ENCODE measurements at regions not wholly inside any gene's neighbourhood (a gene's known extent, or its start where the extent isn't known, plus 50 kb on each side); places are given as distances from the start of the nearest gene placed in this dataset.

GRCh38 chr2:129619471-129619870 lies 360.0 kb upstream of the RAB6C start:
- no peaks in the 10 kb centered on the region for H3K4me1 Mint-ChIP-seq
- no peaks in the 10 kb centered on the region for H3K27me3 Mint-ChIP-seq
- no peak overlapping the region for H3K4me3 Mint-ChIP-seq
- H3K36me3 Mint-ChIP-seq: no peaks in the 10 kb centered on the region
- H3K9me3 Mint-ChIP-seq: no peaks in the 10 kb centered on the region
- H3K27ac Mint-ChIP-seq: no peak overlapping the region

- H3K36me3 Mint-ChIP-seq: no peaks in the 10 kb centered on the region
- no peaks in the 10 kb centered on the region for H3K9me3 Mint-ChIP-seq
- no peak overlapping the region for H3K27ac Mint-ChIP-seq
- H3K4me3 Mint-ChIP-seq: no peak overlapping the region
- H3K4me1 Mint-ChIP-seq: no peaks in the 10 kb centered on the region
- H3K27me3 Mint-ChIP-seq: no peaks in the 10 kb centered on the region
Measured at GRCh38 chr2:129620411-129620810, 359.1 kb upstream of the RAB6C start.

- no peaks in the 10 kb centered on the region for H3K36me3 Mint-ChIP-seq
- H3K4me3 Mint-ChIP-seq: no peak overlapping the region
- H3K4me1 Mint-ChIP-seq: no peaks in the 10 kb centered on the region
- no peaks in the 10 kb centered on the region for H3K27me3 Mint-ChIP-seq
- no peaks in the 10 kb centered on the region for H3K9me3 Mint-ChIP-seq
- no peak overlapping the region for H3K27ac Mint-ChIP-seq
Measured at GRCh38 chr2:129623783-129624182, 355.7 kb upstream of the RAB6C start.

GRCh38 chr2:129627437-129627836 lies 352.0 kb upstream of the RAB6C start:
- Mint-ChIP-seq H3K4me3 (no peak overlapping the region), H3K4me1 (no peaks in the 10 kb centered on the region), H3K36me3 (no peaks in the 10 kb centered on the region), H3K27ac (no peak overlapping the region), H3K9me3 (peaks cover 4% of the 10 kb centered on the region), H3K27me3 (no peaks in the 10 kb centered on the region)

- H3K27ac Mint-ChIP-seq: no peak overlapping the region
- no peaks in the 10 kb centered on the region for H3K9me3 Mint-ChIP-seq
- H3K4me3 Mint-ChIP-seq: no peak overlapping the region
- H3K27me3 Mint-ChIP-seq: peaks cover 4% of the 10 kb centered on the region
- H3K36me3 Mint-ChIP-seq: peaks cover 2% of the 10 kb centered on the region
- H3K4me1 Mint-ChIP-seq: no peaks in the 10 kb centered on the region
Measured at GRCh38 chr2:129636692-129637091, 342.8 kb upstream of the RAB6C start.

GRCh38 chr2:129641371-129641770 lies 338.1 kb upstream of the RAB6C start:
- no peak overlapping the region for H3K4me3 Mint-ChIP-seq
- H3K27ac Mint-ChIP-seq: no peak overlapping the region
- H3K27me3 Mint-ChIP-seq: peaks cover 5% of the 10 kb centered on the region
- H3K4me1 Mint-ChIP-seq: no peaks in the 10 kb centered on the region
- H3K9me3 Mint-ChIP-seq: no peaks in the 10 kb centered on the region
- H3K36me3 Mint-ChIP-seq: peaks cover 2% of the 10 kb centered on the region

GRCh38 chr2:129642526-129643043 lies 336.9 kb upstream of the RAB6C start:
- no peak overlapping the region for H3K4me3 Mint-ChIP-seq
- no peaks in the 10 kb centered on the region for H3K4me1 Mint-ChIP-seq
- H3K9me3 Mint-ChIP-seq: no peaks in the 10 kb centered on the region
- peaks cover 5% of the 10 kb centered on the region for H3K27me3 Mint-ChIP-seq
- H3K36me3 Mint-ChIP-seq: peaks cover 2% of the 10 kb centered on the region
- H3K27ac Mint-ChIP-seq: no peak overlapping the region

GRCh38 chr2:129645335-129645734 lies 334.1 kb upstream of the RAB6C start:
- Mint-ChIP-seq H3K36me3 (no peaks in the 10 kb centered on the region), H3K9me3 (no peaks in the 10 kb centered on the region)

GRCh38 chr2:129646107-129646506 lies 333.4 kb upstream of the RAB6C start:
- H3K4me1 Mint-ChIP-seq: no peaks in the 10 kb centered on the region
- H3K27me3 Mint-ChIP-seq: peaks cover 3% of the 10 kb centered on the region
- no peaks in the 10 kb centered on the region for H3K36me3 Mint-ChIP-seq
- no peak overlapping the region for H3K4me3 Mint-ChIP-seq
- H3K9me3 Mint-ChIP-seq: no peaks in the 10 kb centered on the region
- no peak overlapping the region for H3K27ac Mint-ChIP-seq

More at GRCh38 chr2:129645335-129645734, 334.1 kb upstream of the RAB6C start:
- Mint-ChIP-seq H3K4me3 (no peak overlapping the region), H3K27me3 (peaks cover 3% of the 10 kb centered on the region), H3K27ac (no peak overlapping the region), H3K4me1 (no peaks in the 10 kb centered on the region)

GRCh38 chr2:129653246-129653645 lies 326.2 kb upstream of the RAB6C start:
- Mint-ChIP-seq H3K4me1 (no peaks in the 10 kb centered on the region), H3K4me3 (no peak overlapping the region)

GRCh38 chr2:129654331-129654730 lies 325.1 kb upstream of the RAB6C start:
- H3K4me1 Mint-ChIP-seq: no peaks in the 10 kb centered on the region
- H3K27ac Mint-ChIP-seq: no peak overlapping the region
- H3K36me3 Mint-ChIP-seq: no peaks in the 10 kb centered on the region
- no peak overlapping the region for H3K4me3 Mint-ChIP-seq
- H3K27me3 Mint-ChIP-seq: no peaks in the 10 kb centered on the region
- peaks cover 2% of the 10 kb centered on the region for H3K9me3 Mint-ChIP-seq

More at GRCh38 chr2:129653246-129653645, 326.2 kb upstream of the RAB6C start:
- no peaks in the 10 kb centered on the region for H3K9me3 Mint-ChIP-seq
- H3K36me3 Mint-ChIP-seq: no peaks in the 10 kb centered on the region
- H3K27ac Mint-ChIP-seq: no peak overlapping the region
- no peaks in the 10 kb centered on the region for H3K27me3 Mint-ChIP-seq

- Mint-ChIP-seq H3K36me3 (no peaks in the 10 kb centered on the region), H3K9me3 (peaks cover 6% of the 10 kb centered on the region), H3K27me3 (peaks cover 1% of the 10 kb centered on the region), H3K27ac (no peak overlapping the region), H3K4me3 (no peak overlapping the region), H3K4me1 (no peaks in the 10 kb centered on the region)
Measured at GRCh38 chr2:129656081-129656598, 323.3 kb upstream of the RAB6C start.

GRCh38 chr2:129658430-129658829 lies 321.0 kb upstream of the RAB6C start:
- Mint-ChIP-seq H3K9me3 (peaks cover 6% of the 10 kb centered on the region), H3K36me3 (no peaks in the 10 kb centered on the region), H3K4me1 (no peaks in the 10 kb centered on the region), H3K27me3 (peaks cover 6% of the 10 kb centered on the region), H3K4me3 (no peak overlapping the region), H3K27ac (no peak overlapping the region)

- Mint-ChIP-seq H3K27me3 (peaks cover 7% of the 10 kb centered on the region), H3K4me3 (no peak overlapping the region), H3K9me3 (peaks cover 6% of the 10 kb centered on the region), H3K4me1 (no peaks in the 10 kb centered on the region), H3K27ac (no peak overlapping the region), H3K36me3 (no peaks in the 10 kb centered on the region)
Measured at GRCh38 chr2:129661935-129662334, 317.5 kb upstream of the RAB6C start.

GRCh38 chr2:129667577-129667976 lies 311.9 kb upstream of the RAB6C start:
- H3K36me3 Mint-ChIP-seq: no peaks in the 10 kb centered on the region
- H3K27me3 Mint-ChIP-seq: peaks cover 1% of the 10 kb centered on the region
- no peaks in the 10 kb centered on the region for H3K4me1 Mint-ChIP-seq
- no peaks in the 10 kb centered on the region for H3K9me3 Mint-ChIP-seq
- no peak overlapping the region for H3K4me3 Mint-ChIP-seq
- no peak overlapping the region for H3K27ac Mint-ChIP-seq

GRCh38 chr2:129672521-129672920 lies 306.9 kb upstream of the RAB6C start:
- no peaks in the 10 kb centered on the region for H3K9me3 Mint-ChIP-seq
- no peaks in the 10 kb centered on the region for H3K27me3 Mint-ChIP-seq
- no peak overlapping the region for H3K27ac Mint-ChIP-seq
- no peaks in the 10 kb centered on the region for H3K36me3 Mint-ChIP-seq
- H3K4me3 Mint-ChIP-seq: no peak overlapping the region
- H3K4me1 Mint-ChIP-seq: no peaks in the 10 kb centered on the region

- Mint-ChIP-seq H3K9me3 (no peaks in the 10 kb centered on the region), H3K4me1 (no peaks in the 10 kb centered on the region), H3K27ac (no peak overlapping the region)
Measured at GRCh38 chr2:129673234-129673633, 306.2 kb upstream of the RAB6C start.

More at GRCh38 chr2:129673234-129673633, 306.2 kb upstream of the RAB6C start:
- H3K4me3 Mint-ChIP-seq: no peak overlapping the region
- no peaks in the 10 kb centered on the region for H3K36me3 Mint-ChIP-seq
- no peaks in the 10 kb centered on the region for H3K27me3 Mint-ChIP-seq

Data from activated naive CD4-positive, alpha-beta T cell treated with anti-CD3 and anti-CD28 coated beads, Interleukin-2, amount 50 U/mL, for 24 hours (primary cell).